Peyer's patch (tissue), 4 donors: ENCODE measurements at regions not wholly inside any gene's neighbourhood (a gene's known extent, or its start where the extent isn't known, plus 50 kb on each side); places are given as distances from the start of the nearest gene placed in this dataset.

Experiments
- POLR2A ChIP-seq, 2 donors: fragments of 450-650 bp; IDR thresholded peaks; one replicate each; pipeline ENCODE4 v1.5.1; 2017; ENCODE audit warnings: antibody characterized with exemption in 2 of 2, mild to moderate bottlenecking in 2 of 2, moderate library complexity in 2 of 2
- TF ChIP-seq, protein P1 (sequence below), 6 experiments: fragments of 450-650 bp in 4 of 6; fragments of 200-600 bp in 2 of 6; sonication (generic) in 1 of 6; IDR thresholded peaks; one replicate each; pipeline ENCODE4 v1.5.1; 2017 to 2019; ENCODE audit warnings: antibody characterized with exemption in 6 of 6, mild to moderate bottlenecking in 3 of 6, moderate library complexity in 1 of 6

DNA sequence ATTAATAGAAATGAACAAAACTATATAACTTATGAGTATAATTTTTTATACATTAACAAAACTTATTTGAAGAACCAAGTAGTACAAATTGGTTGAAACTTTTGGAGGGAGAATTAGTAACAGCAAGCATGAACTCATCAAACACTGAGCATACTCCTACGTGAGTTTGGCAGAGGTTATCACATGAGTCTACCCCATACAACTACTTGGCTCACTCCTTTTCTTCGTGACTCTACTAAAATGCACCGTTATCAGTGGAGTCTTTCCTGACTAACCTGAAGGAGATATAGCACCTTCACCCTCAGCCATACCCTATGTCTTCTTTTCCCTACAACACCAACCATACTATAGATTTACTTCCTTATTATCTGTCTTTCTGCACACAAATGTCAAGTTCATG lies 794.2 kb downstream of the TFAP2A start:
- TF ChIP-seq, protein P1, sequence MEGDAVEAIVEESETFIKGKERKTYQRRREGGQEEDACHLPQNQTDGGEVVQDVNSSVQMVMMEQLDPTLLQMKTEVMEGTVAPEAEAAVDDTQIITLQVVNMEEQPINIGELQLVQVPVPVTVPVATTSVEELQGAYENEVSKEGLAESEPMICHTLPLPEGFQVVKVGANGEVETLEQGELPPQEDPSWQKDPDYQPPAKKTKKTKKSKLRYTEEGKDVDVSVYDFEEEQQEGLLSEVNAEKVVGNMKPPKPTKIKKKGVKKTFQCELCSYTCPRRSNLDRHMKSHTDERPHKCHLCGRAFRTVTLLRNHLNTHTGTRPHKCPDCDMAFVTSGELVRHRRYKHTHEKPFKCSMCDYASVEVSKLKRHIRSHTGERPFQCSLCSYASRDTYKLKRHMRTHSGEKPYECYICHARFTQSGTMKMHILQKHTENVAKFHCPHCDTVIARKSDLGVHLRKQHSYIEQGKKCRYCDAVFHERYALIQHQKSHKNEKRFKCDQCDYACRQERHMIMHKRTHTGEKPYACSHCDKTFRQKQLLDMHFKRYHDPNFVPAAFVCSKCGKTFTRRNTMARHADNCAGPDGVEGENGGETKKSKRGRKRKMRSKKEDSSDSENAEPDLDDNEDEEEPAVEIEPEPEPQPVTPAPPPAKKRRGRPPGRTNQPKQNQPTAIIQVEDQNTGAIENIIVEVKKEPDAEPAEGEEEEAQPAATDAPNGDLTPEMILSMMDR (IDR thresholded peaks at IDR 0.05): no peak
- TF ChIP-seq POLR2A (IDR thresholded peaks at IDR 0.05): no peak
